Vagina (tissue), 2 donors: ENCODE measurements at regions not wholly inside any gene's neighbourhood (a gene's known extent, or its start where the extent isn't known, plus 50 kb on each side); places are given as distances from the start of the nearest gene placed in this dataset.

ENCODE experiments used
- POLR2A ChIP-seq, 2 donors: fragments of 450-650 bp; IDR thresholded peaks; one replicate each; pipeline ENCODE4 v1.6.1; 2017; ENCODE audit warnings: antibody characterized with exemption in 2 of 2, mild to moderate bottlenecking in 2 of 2, moderate library complexity in 2 of 2
- POLR2AphosphoS5 ChIP-seq, 2 donors: sonication (generic); formaldehyde crosslinking; IDR thresholded peaks; one replicate each; pipeline ENCODE4 v1.9.0; 2017; ENCODE audit warnings: antibody characterized with exemption in 2 of 2, mild to moderate bottlenecking in 2 of 2, low read depth in 1 of 2; ENCODE audit not compliant: insufficient read depth in 1 of 2
- TF ChIP-seq, protein P1 (sequence below), 3 experiments: fragments of 450-650 bp in 2 of 3; fragments of 200-600 bp in 1 of 3; sonication (generic) in 1 of 3; IDR thresholded peaks; one replicate each; pipeline ENCODE4 v1.5.1; 2017 to 2019; ENCODE audit warnings: antibody characterized with exemption in 3 of 3, mild to moderate bottlenecking in 2 of 3, moderate library complexity in 2 of 3

DNA sequence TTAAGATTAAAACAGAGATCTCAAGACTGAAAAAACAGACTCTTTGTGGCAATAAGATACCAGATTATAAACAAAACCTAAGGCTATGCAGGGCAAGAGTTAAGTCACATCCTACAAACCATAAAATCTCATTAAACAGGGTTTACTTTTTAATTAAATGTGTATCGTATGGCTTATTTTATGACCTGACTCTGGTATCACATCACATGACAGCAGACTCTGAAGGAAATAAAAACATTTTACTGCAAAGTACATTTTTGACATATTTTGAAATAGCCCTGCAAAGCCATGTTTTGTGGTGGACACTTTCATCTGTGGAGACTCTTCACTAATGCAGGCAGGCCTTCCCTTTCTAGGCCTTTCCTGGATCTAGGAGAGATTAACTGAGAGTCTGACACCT, 327.6 kb upstream of the CLEC14A start:
- TF ChIP-seq POLR2A (IDR thresholded peaks at IDR 0.05) (no peak), POLR2AphosphoS5 (IDR thresholded peaks at IDR 0.05; ENCODE audit: insufficient read depth in 1 of 2, low read depth in 1 of 2) (no peak)
- TF ChIP-seq, protein P1, sequence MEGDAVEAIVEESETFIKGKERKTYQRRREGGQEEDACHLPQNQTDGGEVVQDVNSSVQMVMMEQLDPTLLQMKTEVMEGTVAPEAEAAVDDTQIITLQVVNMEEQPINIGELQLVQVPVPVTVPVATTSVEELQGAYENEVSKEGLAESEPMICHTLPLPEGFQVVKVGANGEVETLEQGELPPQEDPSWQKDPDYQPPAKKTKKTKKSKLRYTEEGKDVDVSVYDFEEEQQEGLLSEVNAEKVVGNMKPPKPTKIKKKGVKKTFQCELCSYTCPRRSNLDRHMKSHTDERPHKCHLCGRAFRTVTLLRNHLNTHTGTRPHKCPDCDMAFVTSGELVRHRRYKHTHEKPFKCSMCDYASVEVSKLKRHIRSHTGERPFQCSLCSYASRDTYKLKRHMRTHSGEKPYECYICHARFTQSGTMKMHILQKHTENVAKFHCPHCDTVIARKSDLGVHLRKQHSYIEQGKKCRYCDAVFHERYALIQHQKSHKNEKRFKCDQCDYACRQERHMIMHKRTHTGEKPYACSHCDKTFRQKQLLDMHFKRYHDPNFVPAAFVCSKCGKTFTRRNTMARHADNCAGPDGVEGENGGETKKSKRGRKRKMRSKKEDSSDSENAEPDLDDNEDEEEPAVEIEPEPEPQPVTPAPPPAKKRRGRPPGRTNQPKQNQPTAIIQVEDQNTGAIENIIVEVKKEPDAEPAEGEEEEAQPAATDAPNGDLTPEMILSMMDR (IDR thresholded peaks at IDR 0.05) = no peak
